Coronary artery (tissue), 2 donors: ENCODE measurements at regions not wholly inside any gene's neighbourhood (a gene's known extent, or its start where the extent isn't known, plus 50 kb on each side); places are given as distances from the start of the nearest gene placed in this dataset.

Source experiments
- DNase-seq: peaks from one replicate; pipeline ENCODE4 v3.0.0-alpha.2; 2017; ENCODE audit warnings: low spot score
- H3K27ac ChIP-seq, 2 donors: fragments of 200-600 bp; sonication (generic); one replicate each; pipeline ENCODE4 v1.5.1; 2016 to 2019
- H3K4me3 ChIP-seq: fragments of 200-600 bp; sonication (generic); 2 replicates; pipeline ENCODE4 v1.5.1; 2016; ENCODE audit warnings: mild to moderate bottlenecking, moderate library complexity
- TF ChIP-seq, protein P1 (sequence below): fragments of 200-600 bp; sonication (generic); IDR thresholded peaks from one replicate; pipeline ENCODE4 v1.5.1; 2019; ENCODE audit warnings: antibody characterized with exemption

DNA sequence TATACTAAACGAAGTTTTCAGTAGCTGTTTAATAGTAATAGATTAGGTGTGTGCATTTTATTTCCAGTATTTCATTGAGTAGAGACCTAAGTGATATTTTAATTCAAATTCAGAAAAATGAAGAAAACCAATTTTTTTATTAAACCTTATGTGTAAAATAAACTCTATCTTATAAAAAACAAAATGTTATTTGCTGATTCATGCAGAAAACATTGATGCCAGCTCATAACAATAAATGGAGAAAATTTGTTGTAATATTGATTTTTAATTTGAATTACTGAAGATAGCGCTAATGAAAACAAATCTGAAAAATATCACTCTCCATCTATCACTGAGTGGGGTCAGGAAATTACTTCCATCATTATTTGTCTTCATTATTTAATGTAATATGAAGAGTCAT, 1177.8 kb upstream of the SEMA6A start:
- Histone ChIP-seq H3K27ac (no peak overlapping the region), H3K4me3 (no peak overlapping the region)
- DNase-seq = no peak
- TF ChIP-seq, protein P1, sequence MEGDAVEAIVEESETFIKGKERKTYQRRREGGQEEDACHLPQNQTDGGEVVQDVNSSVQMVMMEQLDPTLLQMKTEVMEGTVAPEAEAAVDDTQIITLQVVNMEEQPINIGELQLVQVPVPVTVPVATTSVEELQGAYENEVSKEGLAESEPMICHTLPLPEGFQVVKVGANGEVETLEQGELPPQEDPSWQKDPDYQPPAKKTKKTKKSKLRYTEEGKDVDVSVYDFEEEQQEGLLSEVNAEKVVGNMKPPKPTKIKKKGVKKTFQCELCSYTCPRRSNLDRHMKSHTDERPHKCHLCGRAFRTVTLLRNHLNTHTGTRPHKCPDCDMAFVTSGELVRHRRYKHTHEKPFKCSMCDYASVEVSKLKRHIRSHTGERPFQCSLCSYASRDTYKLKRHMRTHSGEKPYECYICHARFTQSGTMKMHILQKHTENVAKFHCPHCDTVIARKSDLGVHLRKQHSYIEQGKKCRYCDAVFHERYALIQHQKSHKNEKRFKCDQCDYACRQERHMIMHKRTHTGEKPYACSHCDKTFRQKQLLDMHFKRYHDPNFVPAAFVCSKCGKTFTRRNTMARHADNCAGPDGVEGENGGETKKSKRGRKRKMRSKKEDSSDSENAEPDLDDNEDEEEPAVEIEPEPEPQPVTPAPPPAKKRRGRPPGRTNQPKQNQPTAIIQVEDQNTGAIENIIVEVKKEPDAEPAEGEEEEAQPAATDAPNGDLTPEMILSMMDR = no peak

DNA sequence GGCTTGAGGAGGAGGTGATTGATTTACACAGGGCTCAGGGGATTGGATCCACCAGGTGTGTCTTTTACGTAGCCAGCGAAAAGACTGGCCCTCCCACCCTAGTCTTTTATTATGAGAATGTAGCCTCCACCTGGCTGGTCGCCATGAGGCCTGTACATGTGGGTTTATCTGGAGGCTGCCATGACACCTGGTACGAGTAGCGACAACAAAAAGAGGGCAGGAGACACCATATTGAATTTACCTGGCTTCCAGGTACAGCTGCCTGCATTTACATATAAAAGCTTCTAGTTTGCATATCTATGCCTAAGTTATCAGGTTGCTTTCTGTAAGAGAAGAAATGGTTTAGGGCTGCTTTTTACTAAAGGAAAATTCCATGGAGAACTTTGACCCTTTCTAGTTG, 1173.7 kb upstream of the SEMA6A start:
- no peak for DNase-seq
- H3K27ac ChIP-seq = no peak overlapping the region
- TF ChIP-seq, protein P1 = no peak
- H3K4me3 ChIP-seq = no peak overlapping the region

DNA sequence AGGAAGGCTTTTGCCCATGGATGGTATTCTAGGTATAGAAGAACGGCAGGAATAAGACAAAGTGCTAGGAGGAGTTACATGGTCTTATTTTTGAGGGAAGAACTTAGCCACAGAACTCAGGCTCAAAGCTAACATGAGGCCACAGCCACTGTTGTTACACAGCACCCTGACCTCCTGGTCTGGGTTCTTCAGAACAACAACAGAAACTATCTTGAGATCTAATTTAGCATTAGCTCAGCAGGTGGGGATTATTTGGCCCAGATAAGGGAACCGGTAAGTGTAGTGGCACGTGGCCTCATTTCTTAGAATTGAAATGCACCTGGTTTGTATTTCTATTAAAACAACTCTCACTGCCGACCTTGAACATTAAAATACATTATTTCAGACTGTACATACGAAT, 1168.7 kb upstream of the SEMA6A start:
- TF ChIP-seq, protein P1 = no peak
- H3K27ac ChIP-seq = no peak overlapping the region
- no peak for DNase-seq
- H3K4me3 ChIP-seq = no peak overlapping the region

DNA sequence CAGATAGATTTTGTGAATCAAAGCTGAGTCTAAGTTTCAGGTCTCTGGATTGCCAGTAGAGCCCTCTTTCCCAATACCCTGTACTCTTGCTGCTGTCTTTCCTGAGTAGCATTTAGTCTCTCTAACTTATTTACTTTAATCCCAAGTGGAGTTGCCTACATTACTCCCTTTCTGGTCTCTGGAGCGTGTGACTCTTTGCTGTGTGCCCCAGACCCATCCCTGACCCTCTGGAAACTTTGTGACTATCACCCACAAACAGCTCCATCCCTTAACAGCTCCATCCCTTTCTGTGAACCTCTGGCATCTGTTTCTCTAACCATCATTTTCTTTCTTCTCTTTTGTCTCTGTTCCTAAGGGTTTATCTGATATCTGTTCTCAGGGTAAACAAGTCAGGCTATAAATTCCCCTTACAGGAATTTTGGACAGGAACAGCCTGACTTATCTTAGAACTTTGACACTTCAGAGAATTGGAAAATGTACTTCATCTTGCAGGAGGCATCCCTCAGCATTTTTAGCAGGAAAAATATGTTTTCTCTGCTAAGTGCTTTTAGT, 1167.1 kb upstream of the SEMA6A start:
- Histone ChIP-seq H3K27ac (no peak overlapping the region), H3K4me3 (no peak overlapping the region)
- TF ChIP-seq, protein P1 = no peak
- no peak for DNase-seq

DNA sequence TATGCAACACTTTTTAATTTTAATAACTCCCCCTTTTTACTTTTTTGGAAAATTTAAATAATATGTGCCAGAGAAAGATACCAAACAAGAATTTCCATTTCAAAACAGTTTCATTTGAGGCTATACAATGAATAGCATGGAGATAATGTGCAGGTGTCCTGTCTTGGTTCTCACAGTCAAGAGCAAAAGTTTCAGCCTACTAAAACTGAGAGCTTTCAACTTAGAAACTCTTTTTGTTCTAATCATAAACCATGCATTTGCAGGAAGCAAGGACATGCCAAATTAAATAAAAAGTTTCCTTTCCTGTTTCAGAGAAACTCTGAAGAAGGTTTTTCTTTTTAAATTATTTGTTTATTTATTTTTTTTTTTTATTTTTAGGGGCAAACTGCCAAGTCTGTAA, 1165.6 kb upstream of the SEMA6A start:
- TF ChIP-seq, protein P1 = no peak
- no peak for DNase-seq

DNA sequence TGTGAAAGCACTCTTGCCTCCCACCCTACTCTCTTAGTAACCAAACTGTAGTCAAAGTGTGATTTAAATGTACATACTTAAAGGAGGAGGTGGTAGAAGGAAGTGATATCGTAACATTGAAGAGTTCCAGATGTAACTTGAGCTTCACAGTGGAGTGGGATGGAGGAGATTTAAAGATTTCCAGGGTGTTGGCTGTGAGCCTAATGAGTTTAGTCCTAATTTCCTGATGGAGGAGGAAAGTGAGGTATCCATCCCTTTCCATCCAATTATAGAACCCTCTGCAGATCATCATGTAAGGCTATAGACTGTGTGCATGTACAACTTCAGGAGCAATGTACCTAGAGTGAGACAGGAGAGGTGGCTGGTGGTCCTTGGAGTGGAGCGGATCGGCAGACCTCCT, 1163.9 kb upstream of the SEMA6A start:
- DNase-seq = no peak
- Histone ChIP-seq H3K4me3 (no peak overlapping the region), H3K27ac (no peak overlapping the region)
- TF ChIP-seq, protein P1 = no peak

More for the DNA sequence above, 1165.6 kb upstream of the SEMA6A start:
- Histone ChIP-seq H3K27ac (no peak overlapping the region), H3K4me3 (no peak overlapping the region)

DNA sequence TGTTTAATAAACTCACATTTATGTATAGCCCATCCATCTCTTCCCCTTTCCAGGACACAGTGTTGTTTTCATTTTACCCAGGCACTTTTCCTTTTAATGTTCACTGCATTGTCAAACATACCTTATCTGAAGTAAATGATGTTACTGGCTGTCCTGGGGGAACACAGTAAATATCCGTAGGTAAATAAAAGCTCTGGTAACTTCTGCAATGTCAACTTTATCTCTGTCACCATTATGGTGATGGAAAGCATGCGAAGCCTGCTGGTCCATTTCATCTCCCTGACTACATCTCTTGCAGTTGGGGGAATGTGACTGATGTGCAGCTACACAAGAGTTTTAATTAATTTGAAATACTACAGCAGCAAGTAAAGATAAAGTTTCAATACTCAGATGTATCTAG, 1162.1 kb upstream of the SEMA6A start:
- no peak overlapping the region for H3K4me3 ChIP-seq
- DNase-seq = no peak
- TF ChIP-seq, protein P1 = no peak
- H3K27ac ChIP-seq = no peak overlapping the region
